ENCODE measurements at regions not wholly inside any gene's neighbourhood (a gene's known extent, or its start where the extent isn't known, plus 50 kb on each side); places are given as distances from the start of the nearest gene placed in this dataset.

DNA sequence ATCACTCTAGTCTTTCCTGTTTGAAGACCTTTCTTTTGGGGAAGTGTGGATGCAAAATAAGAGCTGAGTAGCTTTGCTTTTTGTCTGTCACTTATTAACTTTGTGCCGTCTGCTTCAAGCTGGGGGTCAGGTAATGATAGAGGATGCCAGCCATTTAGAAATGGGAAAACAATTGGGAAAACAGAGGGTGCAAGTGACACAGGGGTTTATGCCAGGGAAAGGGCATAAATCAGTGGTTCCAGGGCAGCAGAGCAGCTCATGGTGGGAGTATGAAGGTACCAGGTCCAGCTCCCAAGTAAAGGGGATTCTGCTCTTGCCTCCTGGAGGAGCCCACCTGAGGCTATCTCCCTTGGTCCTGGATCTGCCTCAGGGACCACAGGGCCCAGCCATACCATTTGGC, 91.9 kb upstream of the GPR50 start:
- TF ChIP-seq EZH2phosphoT487 (IDR thresholded peaks at IDR 0.05; ENCODE audit: borderline replicate concordance, low read depth) (no peak), POLR2AphosphoS5 (IDR thresholded peaks at IDR 0.05; ENCODE audit: low read depth, low read length) (no peak), MEF2A (IDR thresholded peaks at IDR 0.05; ENCODE audit: borderline replicate concordance, low read depth) (no peak), RAD21 (IDR thresholded peaks at IDR 0.05; ENCODE audit: low read length) (no peak), FOXM1 (IDR thresholded peaks at IDR 0.05; ENCODE audit: low read depth) (no peak), TAF1 (IDR thresholded peaks at IDR 0.05; ENCODE audit: borderline replicate concordance, low read depth, low read length) (no peak), YY1 (IDR thresholded peaks at IDR 0.05; ENCODE audit: low read depth) (no peak), MXI1 (IDR thresholded peaks at IDR 0.05; ENCODE audit: low read depth, low read length) (no peak)
- TF ChIP-seq, protein P1, sequence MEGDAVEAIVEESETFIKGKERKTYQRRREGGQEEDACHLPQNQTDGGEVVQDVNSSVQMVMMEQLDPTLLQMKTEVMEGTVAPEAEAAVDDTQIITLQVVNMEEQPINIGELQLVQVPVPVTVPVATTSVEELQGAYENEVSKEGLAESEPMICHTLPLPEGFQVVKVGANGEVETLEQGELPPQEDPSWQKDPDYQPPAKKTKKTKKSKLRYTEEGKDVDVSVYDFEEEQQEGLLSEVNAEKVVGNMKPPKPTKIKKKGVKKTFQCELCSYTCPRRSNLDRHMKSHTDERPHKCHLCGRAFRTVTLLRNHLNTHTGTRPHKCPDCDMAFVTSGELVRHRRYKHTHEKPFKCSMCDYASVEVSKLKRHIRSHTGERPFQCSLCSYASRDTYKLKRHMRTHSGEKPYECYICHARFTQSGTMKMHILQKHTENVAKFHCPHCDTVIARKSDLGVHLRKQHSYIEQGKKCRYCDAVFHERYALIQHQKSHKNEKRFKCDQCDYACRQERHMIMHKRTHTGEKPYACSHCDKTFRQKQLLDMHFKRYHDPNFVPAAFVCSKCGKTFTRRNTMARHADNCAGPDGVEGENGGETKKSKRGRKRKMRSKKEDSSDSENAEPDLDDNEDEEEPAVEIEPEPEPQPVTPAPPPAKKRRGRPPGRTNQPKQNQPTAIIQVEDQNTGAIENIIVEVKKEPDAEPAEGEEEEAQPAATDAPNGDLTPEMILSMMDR (IDR thresholded peaks at IDR 0.05) = no peak
- TF ChIP-seq, protein P2, sequence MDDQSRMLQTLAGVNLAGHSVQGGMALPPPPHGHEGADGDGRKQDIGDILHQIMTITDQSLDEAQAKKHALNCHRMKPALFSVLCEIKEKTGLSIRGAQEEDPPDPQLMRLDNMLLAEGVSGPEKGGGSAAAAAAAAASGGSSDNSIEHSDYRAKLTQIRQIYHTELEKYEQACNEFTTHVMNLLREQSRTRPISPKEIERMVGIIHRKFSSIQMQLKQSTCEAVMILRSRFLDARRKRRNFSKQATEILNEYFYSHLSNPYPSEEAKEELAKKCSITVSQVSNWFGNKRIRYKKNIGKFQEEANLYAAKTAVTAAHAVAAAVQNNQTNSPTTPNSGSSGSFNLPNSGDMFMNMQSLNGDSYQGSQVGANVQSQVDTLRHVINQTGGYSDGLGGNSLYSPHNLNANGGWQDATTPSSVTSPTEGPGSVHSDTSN (IDR thresholded peaks at IDR 0.05) = no peak

Measured in SK-N-SH (cell line).